ENCODE measurements at regions not wholly inside any gene's neighbourhood (a gene's known extent, or its start where the extent isn't known, plus 50 kb on each side); places are given as distances from the start of the nearest gene placed in this dataset.

GRCh38 chr7:4604456-4604940 lies 77.6 kb upstream of the FOXK1 start:
- TF ChIP-seq CTCF (IDR thresholded peaks at IDR 0.05) (no peak), POLR2A (IDR thresholded peaks at IDR 0.05) (no peak)
